ENCODE measurements at regions not wholly inside any gene's neighbourhood (a gene's known extent, or its start where the extent isn't known, plus 50 kb on each side); places are given as distances from the start of the nearest gene placed in this dataset.

- DNase-seq (ENCODE audit: low read depth in 1 of 2, low spot score in 1 of 2): no peak
Observed at GRCh38 chr3:41094351-41094750, 105.0 kb upstream of the CTNNB1 start.

GRCh38 chr3:41095702-41096101 is 103.6 kb upstream of the CTNNB1 start:
- DNase-seq (ENCODE audit: low read depth in 1 of 2, low spot score in 1 of 2): no peak

GRCh38 chr3:41097896-41098496 is 101.3 kb upstream of the CTNNB1 start:
- no peak for DNase-seq (ENCODE audit: low read depth in 1 of 2, low spot score in 1 of 2)

GRCh38 chr3:41101231-41101630 is 98.1 kb upstream of the CTNNB1 start:
- DNase-seq (ENCODE audit: low read depth in 1 of 2, low spot score in 1 of 2): no peak

GRCh38 chr3:41102053-41102556 is 97.2 kb upstream of the CTNNB1 start:
- DNase-seq (ENCODE audit: low read depth in 1 of 2, low spot score in 1 of 2): no peak

- no peak for DNase-seq (ENCODE audit: low read depth in 1 of 2, low spot score in 1 of 2)
Observed at GRCh38 chr3:41102750-41103149, 96.6 kb upstream of the CTNNB1 start.

- DNase-seq (ENCODE audit: low read depth in 1 of 2, low spot score in 1 of 2): no peak
Observed at GRCh38 chr3:41103200-41103599, 96.1 kb upstream of the CTNNB1 start.

- DNase-seq (ENCODE audit: low read depth in 1 of 2, low spot score in 1 of 2): no peak
Observed at GRCh38 chr3:41104147-41104546, 95.2 kb upstream of the CTNNB1 start.

- DNase-seq (ENCODE audit: low read depth in 1 of 2, low spot score in 1 of 2): no peak
Observed at GRCh38 chr3:41106691-41107090, 92.6 kb upstream of the CTNNB1 start.

- DNase-seq (ENCODE audit: low read depth in 1 of 2, low spot score in 1 of 2): no peak
Observed at GRCh38 chr3:41111011-41111410, 88.3 kb upstream of the CTNNB1 start.

- no peak for DNase-seq (ENCODE audit: low read depth in 1 of 2, low spot score in 1 of 2)
Observed at GRCh38 chr3:41112466-41112865, 86.8 kb upstream of the CTNNB1 start.

- no peak for DNase-seq (ENCODE audit: low read depth in 1 of 2, low spot score in 1 of 2)
Observed at GRCh38 chr3:41115069-41115468, 84.2 kb upstream of the CTNNB1 start.

- no peak for DNase-seq (ENCODE audit: low read depth in 1 of 2, low spot score in 1 of 2)
Observed at GRCh38 chr3:41116851-41117250, 82.5 kb upstream of the CTNNB1 start.

- peak; percentile 47 to 69 for DNase-seq (ENCODE audit: low read depth in 1 of 2, low spot score in 1 of 2)
Observed at GRCh38 chr3:41117398-41117870, 81.9 kb upstream of the CTNNB1 start.

GRCh38 chr3:41118461-41119390 is 80.6 kb upstream of the CTNNB1 start:
- DNase-seq (ENCODE audit: low read depth in 1 of 2, low spot score in 1 of 2): no peak

GRCh38 chr3:41120460-41120859 is 78.8 kb upstream of the CTNNB1 start:
- no peak for DNase-seq (ENCODE audit: low read depth in 1 of 2, low spot score in 1 of 2)

- DNase-seq (ENCODE audit: low read depth in 1 of 2, low spot score in 1 of 2): no peak
Observed at GRCh38 chr3:41125258-41125657, 74.0 kb upstream of the CTNNB1 start.

GRCh38 chr3:41126472-41126871 is 72.8 kb upstream of the CTNNB1 start:
- DNase-seq (ENCODE audit: low read depth in 1 of 2, low spot score in 1 of 2): no peak

GRCh38 chr3:41126961-41127360 is 72.3 kb upstream of the CTNNB1 start:
- DNase-seq (ENCODE audit: low read depth in 1 of 2, low spot score in 1 of 2): no peak

- no peak for DNase-seq (ENCODE audit: low read depth in 1 of 2, low spot score in 1 of 2)
Observed at GRCh38 chr3:41127414-41127813, 71.9 kb upstream of the CTNNB1 start.

- no peak for DNase-seq (ENCODE audit: low read depth in 1 of 2, low spot score in 1 of 2)
Observed at GRCh38 chr3:41129731-41130130, 69.6 kb upstream of the CTNNB1 start.

- no peak for DNase-seq (ENCODE audit: low read depth in 1 of 2, low spot score in 1 of 2)
Observed at GRCh38 chr3:41131224-41131623, 68.1 kb upstream of the CTNNB1 start.
